ENCODE measurements at regions not wholly inside any gene's neighbourhood (a gene's known extent, or its start where the extent isn't known, plus 50 kb on each side); places are given as distances from the start of the nearest gene placed in this dataset.

DNA sequence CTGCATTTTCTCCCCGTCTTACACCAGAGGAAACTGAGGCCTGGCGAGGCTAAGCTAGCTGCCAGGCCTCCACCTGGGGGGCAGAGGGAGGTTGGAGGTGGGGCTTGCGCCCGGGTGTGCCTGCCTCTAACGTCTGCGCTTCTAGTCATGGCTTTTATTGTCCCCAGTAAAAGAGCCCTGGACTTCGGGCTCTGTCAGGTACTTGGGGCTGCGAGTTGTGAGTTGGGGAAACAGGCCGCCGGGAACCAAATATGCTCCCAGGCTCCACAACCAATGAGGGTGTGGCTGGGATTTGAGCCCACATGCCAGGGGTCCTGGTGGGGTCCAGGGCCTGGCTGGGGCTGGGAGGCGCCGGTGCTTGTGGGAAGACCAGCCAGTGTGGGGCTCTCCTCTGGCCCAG lies 57.4 kb upstream of the NOTCH1 start:
- Histone ChIP-seq H3K4me3 (ENCODE audit: extremely low read depth in 1 of 4, insufficient read depth in 2 of 4, low read depth in 3 of 4, low read length in 4 of 4) (no peak overlapping the region), H3K9me3 (ENCODE audit: insufficient read depth in 2 of 2, low read depth in 1 of 2, low read length in 1 of 2) (no peaks in the 10 kb centered on the region; a peak in 1 of 4 replicates), H3K4me1 (replicated peaks in 1 of 4; ENCODE audit: control insufficient read depth in 3 of 4, insufficient read depth in 4 of 4, low read length in 3 of 4) (peaks cover 0 to 26% (median 14%) of the 10 kb centered on the region in 4 experiments; a peak in 5 of 7 replicates), H3K79me1 (ENCODE audit: low read depth, low read length) (no peaks in the 10 kb centered on the region), H3K23me2 (ENCODE audit: low read depth, low read length) (no peaks in the 10 kb centered on the region), H4K8ac (ENCODE audit: extremely low read depth, insufficient read depth, low read length) (peak overlapping the region; percentile 36), H3K4me2 (ENCODE audit: insufficient read depth in 1 of 2, low read depth in 2 of 2, low read length in 2 of 2) (no peak overlapping the region), H2AFZ (ENCODE audit: low read length) (no peak overlapping the region), H3K9ac (replicated peaks in 1 of 4; ENCODE audit: extremely low read depth in 1 of 4, low read depth in 3 of 4, low read length in 3 of 4) (no peak overlapping the region), H3K79me2 (ENCODE audit: control insufficient read depth in 1 of 2, insufficient read depth in 2 of 2, low read length in 2 of 2) (no peaks in the 10 kb centered on the region), H2BK20ac (ENCODE audit: low read length) (no peak overlapping the region), H3K14ac (ENCODE audit: insufficient read length) (no peak overlapping the region), H3K23ac (ENCODE audit: insufficient read length) (no peak overlapping the region), H2BK15ac (ENCODE audit: low read length) (no peak overlapping the region), H3K27me3 (replicated peaks in 1 of 4; ENCODE audit: control insufficient read depth in 3 of 4, extremely low read depth in 1 of 4, insufficient read depth in 3 of 4, low read length in 3 of 4) (no peaks in the 10 kb centered on the region), H4K20me1 (replicated peaks in 1 of 2; ENCODE audit: control insufficient read depth in 1 of 2, insufficient read depth in 2 of 2, low read length in 2 of 2) (peaks cover 0 to 2% of the 10 kb centered on the region in 2 experiments), H2BK5ac (ENCODE audit: low read depth, low read length) (0 out of 2 replicates have a peak overlapping the region, but pooled peaks have one; percentile 56), H3K27ac (ENCODE audit: low read depth, low read length) (no peak overlapping the region), H4K91ac (replicated peaks; ENCODE audit: insufficient read length, low read length) (peak overlapping the region; percentile 54), H2BK12ac (ENCODE audit: low read depth, low read length) (peak overlapping the region; percentile 80; the same call in 1 of the 2 replicates), H2AK5ac (ENCODE audit: low read depth, low read length) (peak overlapping the region; percentile 65; the same call in 1 of the 2 replicates), H3K56ac (replicated peaks; ENCODE audit: insufficient read length, low read depth, low read length) (no peak overlapping the region), H3K4ac (replicated peaks; ENCODE audit: insufficient read length, low read depth, low read length) (no peak overlapping the region), H3K18ac (ENCODE audit: extremely low read depth, low read length) (peak overlapping the region; percentile 32; the same call in 1 of the 2 replicates), H2BK120ac (replicated peaks; ENCODE audit: low read depth, low read length) (no peak overlapping the region), H3K36me3 (ENCODE audit: control insufficient read depth in 2 of 4, insufficient read depth in 4 of 4, low read length in 3 of 4) (no peaks in the 10 kb centered on the region), H4K5ac (ENCODE audit: insufficient read length, low read depth, low read length) (no peak overlapping the region)
- 92% methylated on average over 12 of the region's 12 CpGs; no CpG with 5 or more reads in 1 of the 2 experiments for WGBS, 2 experiments (ENCODE audit: extremely low coverage in 1 of 2, insufficient coverage in 1 of 2, insufficient read length in 1 of 2, insufficient replicate concordance in 2 of 2, low coverage in 1 of 2, low lambda C conversion rate in 2 of 2, missing lambda C conversion rate in 1 of 2)
- CTCF ChIA-PET (ENCODE audit: partially characterized antibody), result interaction anchor here (1.3 to 5.8 kb wide), 4 partner anchors 12 to 66 kb away, joined by 3 to 24 read pairs (median 13); no protein-coding TSS in a partner anchor
- no peak for DNase-seq (ENCODE audit: low read depth in 1 of 2, low spot score in 2 of 2)
- FAIRE-seq, result no peak
- POLR2A ChIA-PET (ENCODE audit: partially characterized antibody), result interaction anchor here (1.9 kb wide), 1 partner anchor 31 kb away, joined by 5 read pairs; no protein-coding TSS in a partner anchor
- TF ChIP-seq RBBP5 (IDR thresholded peaks at IDR 0.05; ENCODE audit: borderline replicate concordance, low read depth, low read length) (no peak), EZH2 (IDR thresholded peaks at IDR 0.05; ENCODE audit: low read depth, low read length, severe bottlenecking) (no peak), SAP30 (IDR thresholded peaks at IDR 0.05; ENCODE audit: insufficient read depth, insufficient replicate concordance, low read length) (no peak), BACH1 (IDR thresholded peaks at IDR 0.05; ENCODE audit: low read length) (no peak), JUND (IDR thresholded peaks at IDR 0.05; ENCODE audit: low read length) (no peak), CEBPB (IDR thresholded peaks at IDR 0.05; ENCODE audit: low read depth, low read length) (no peak)
- TF ChIP-seq, protein P1, sequence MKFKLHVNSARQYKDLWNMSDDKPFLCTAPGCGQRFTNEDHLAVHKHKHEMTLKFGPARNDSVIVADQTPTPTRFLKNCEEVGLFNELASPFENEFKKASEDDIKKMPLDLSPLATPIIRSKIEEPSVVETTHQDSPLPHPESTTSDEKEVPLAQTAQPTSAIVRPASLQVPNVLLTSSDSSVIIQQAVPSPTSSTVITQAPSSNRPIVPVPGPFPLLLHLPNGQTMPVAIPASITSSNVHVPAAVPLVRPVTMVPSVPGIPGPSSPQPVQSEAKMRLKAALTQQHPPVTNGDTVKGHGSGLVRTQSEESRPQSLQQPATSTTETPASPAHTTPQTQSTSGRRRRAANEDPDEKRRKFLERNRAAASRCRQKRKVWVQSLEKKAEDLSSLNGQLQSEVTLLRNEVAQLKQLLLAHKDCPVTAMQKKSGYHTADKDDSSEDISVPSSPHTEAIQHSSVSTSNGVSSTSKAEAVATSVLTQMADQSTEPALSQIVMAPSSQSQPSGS (IDR thresholded peaks at IDR 0.05; ENCODE audit: low read length), result no peak
- TF ChIP-seq, protein P2, sequence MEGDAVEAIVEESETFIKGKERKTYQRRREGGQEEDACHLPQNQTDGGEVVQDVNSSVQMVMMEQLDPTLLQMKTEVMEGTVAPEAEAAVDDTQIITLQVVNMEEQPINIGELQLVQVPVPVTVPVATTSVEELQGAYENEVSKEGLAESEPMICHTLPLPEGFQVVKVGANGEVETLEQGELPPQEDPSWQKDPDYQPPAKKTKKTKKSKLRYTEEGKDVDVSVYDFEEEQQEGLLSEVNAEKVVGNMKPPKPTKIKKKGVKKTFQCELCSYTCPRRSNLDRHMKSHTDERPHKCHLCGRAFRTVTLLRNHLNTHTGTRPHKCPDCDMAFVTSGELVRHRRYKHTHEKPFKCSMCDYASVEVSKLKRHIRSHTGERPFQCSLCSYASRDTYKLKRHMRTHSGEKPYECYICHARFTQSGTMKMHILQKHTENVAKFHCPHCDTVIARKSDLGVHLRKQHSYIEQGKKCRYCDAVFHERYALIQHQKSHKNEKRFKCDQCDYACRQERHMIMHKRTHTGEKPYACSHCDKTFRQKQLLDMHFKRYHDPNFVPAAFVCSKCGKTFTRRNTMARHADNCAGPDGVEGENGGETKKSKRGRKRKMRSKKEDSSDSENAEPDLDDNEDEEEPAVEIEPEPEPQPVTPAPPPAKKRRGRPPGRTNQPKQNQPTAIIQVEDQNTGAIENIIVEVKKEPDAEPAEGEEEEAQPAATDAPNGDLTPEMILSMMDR (IDR thresholded peaks at IDR 0.05; ENCODE audit: control extremely low read depth in 1 of 3, insufficient read depth in 1 of 3, low read depth in 1 of 3, low read length in 3 of 3), result no peak
